RWPE2 (cell line): ENCODE measurements at regions not wholly inside any gene's neighbourhood (a gene's known extent, or its start where the extent isn't known, plus 50 kb on each side); places are given as distances from the start of the nearest gene placed in this dataset.

Experiments
- ATAC-seq: fragments of 200-7000 bp; cut with Tn5 transposase; 3 replicates; pipeline ENCODE4 v1.9.1; 2021; ENCODE audit warnings: low read depth
- DNase-seq: peaks from one replicate; pipeline ENCODE4 v3.0.0-alpha.2; 2020; ENCODE audit warnings: low spot score
- H3K27ac ChIP-seq: fragments of 450-650 bp; 2 replicates; pipeline ENCODE4 v1.5.1; 2017; ENCODE audit warnings: mild to moderate bottlenecking; ENCODE audit not compliant: poor library complexity, severe bottlenecking
- H3K27me3 ChIP-seq: fragments of 250-450 bp; sonication (Bioruptor Pico); 2 replicates; pipeline ENCODE4 v1.5.1; 2021; ENCODE audit warnings: mild to moderate bottlenecking, moderate library complexity; ENCODE audit not compliant: insufficient read depth, poor library complexity, severe bottlenecking
- H3K36me3 ChIP-seq: fragments of 250-450 bp; sonication (Bioruptor Pico); 2 replicates; pipeline ENCODE4 v1.5.1; 2020; ENCODE audit warnings: low read depth, mild to moderate bottlenecking, moderate library complexity
- H3K4me1 ChIP-seq: fragments of 250-450 bp; sonication (Bioruptor Pico); 2 replicates; pipeline ENCODE4 v1.5.1; 2021; ENCODE audit warnings: mild to moderate bottlenecking, moderate library complexity; ENCODE audit not compliant: insufficient read depth, poor library complexity, severe bottlenecking
- H3K4me3 ChIP-seq: fragments of 250-450 bp; sonication (Bioruptor Pico); 2 replicates; pipeline ENCODE4 v1.5.1; 2021; ENCODE audit warnings: mild to moderate bottlenecking, moderate library complexity; ENCODE audit not compliant: severe bottlenecking
- H3K9me3 ChIP-seq: fragments of 250-450 bp; sonication (Bioruptor Pico); 2 replicates; pipeline ENCODE4 v1.5.1; 2021; ENCODE audit warnings: mild to moderate bottlenecking, moderate library complexity; ENCODE audit not compliant: severe bottlenecking
- CTCF ChIP-seq: fragments of 450-650 bp; IDR thresholded peaks from one replicate; pipeline ENCODE4 v1.5.1; 2017; ENCODE audit warnings: mild to moderate bottlenecking, moderate library complexity; ENCODE audit not compliant: poor library complexity, severe bottlenecking

GRCh38 chr2:136613096-136613495 is 152.2 kb upstream of the THSD7B start:
- no peak for TF ChIP-seq CTCF
- no peak for ATAC-seq
- Histone ChIP-seq H3K9me3 (no peaks in the 10 kb centered on the region), H3K27me3 (no peaks in the 10 kb centered on the region), H3K27ac (no peak overlapping the region), H3K4me3 (no peak overlapping the region), H3K36me3 (no peaks in the 10 kb centered on the region), H3K4me1 (no peaks in the 10 kb centered on the region)
- DNase-seq: no peak

GRCh38 chr2:136612079-136612478 is 153.3 kb upstream of the THSD7B start:
- DNase-seq (no peak), ATAC-seq (no peak)
- no peaks in the 10 kb centered on the region for H3K36me3 ChIP-seq
- H3K27ac ChIP-seq: no peak overlapping the region
- TF ChIP-seq CTCF: no peak
- H3K4me3 ChIP-seq: no peak overlapping the region
- H3K4me1 ChIP-seq: no peaks in the 10 kb centered on the region
- H3K27me3 ChIP-seq: no peaks in the 10 kb centered on the region
- H3K9me3 ChIP-seq: no peaks in the 10 kb centered on the region

GRCh38 chr2:136611451-136611850 is 153.9 kb upstream of the THSD7B start:
- H3K4me3 ChIP-seq: no peak overlapping the region
- TF ChIP-seq CTCF: no peak
- H3K36me3 ChIP-seq: no peaks in the 10 kb centered on the region
- ATAC-seq (no peak), DNase-seq (no peak)
- H3K27ac ChIP-seq: no peak overlapping the region
- no peaks in the 10 kb centered on the region for H3K9me3 ChIP-seq
- H3K4me1 ChIP-seq: no peaks in the 10 kb centered on the region
- H3K27me3 ChIP-seq: no peaks in the 10 kb centered on the region

GRCh38 chr2:136582628-136583205 is 182.6 kb upstream of the THSD7B start:
- Histone ChIP-seq H3K9me3 (no peaks in the 10 kb centered on the region), H3K36me3 (no peaks in the 10 kb centered on the region), H3K4me3 (no peak overlapping the region), H3K4me1 (no peaks in the 10 kb centered on the region), H3K27me3 (no peaks in the 10 kb centered on the region), H3K27ac (no peak overlapping the region)
- ATAC-seq (no peak), DNase-seq (no peak)
- no peak for TF ChIP-seq CTCF

GRCh38 chr2:136572335-136572734 is 193.0 kb upstream of the THSD7B start:
- no peak overlapping the region for H3K4me3 ChIP-seq
- no peak for TF ChIP-seq CTCF
- DNase-seq (no peak), ATAC-seq (no peak)
- H3K9me3 ChIP-seq: no peaks in the 10 kb centered on the region
- no peaks in the 10 kb centered on the region for H3K27me3 ChIP-seq
- no peak overlapping the region for H3K27ac ChIP-seq
- no peaks in the 10 kb centered on the region for H3K36me3 ChIP-seq
- no peaks in the 10 kb centered on the region for H3K4me1 ChIP-seq
